ENCODE measurements at regions not wholly inside any gene's neighbourhood (a gene's known extent, or its start where the extent isn't known, plus 50 kb on each side); places are given as distances from the start of the nearest gene placed in this dataset.

- TF ChIP-seq EZH2 (IDR thresholded peaks at IDR 0.05; ENCODE audit: low read length, unreplicated experiment) = no peak
- no peak for TF ChIP-seq CTCF (conservative IDR thresholded peaks at IDR 0.05; ENCODE audit: low read depth, low read length)
Observed at GRCh38 chr1:186620566-186621350, 59.5 kb downstream of the PTGS2 start.

Data from PC-3 (cell line).